Neural cell (in vitro differentiated cells): ENCODE measurements at regions not wholly inside any gene's neighbourhood (a gene's known extent, or its start where the extent isn't known, plus 50 kb on each side); places are given as distances from the start of the nearest gene placed in this dataset.

ENCODE experiments used
- H2AFZ ChIP-seq: fragments of 200-600, 300-800 bp; sonication (generic), shearing (Covaris generic); 2 replicates; pipeline ENCODE4 v1.6.0; 2014; ENCODE audit warnings: low read depth, mild to moderate bottlenecking, antibody characterized with exemption, low read length, moderate library complexity
- H3F3A ChIP-seq: fragments of 200-600 bp; shearing (Covaris generic); 2 replicates; pipeline ENCODE4 v1.6.1; 2016; ENCODE audit warnings: mild to moderate bottlenecking, moderate library complexity, mixed read lengths, antibody characterized with exemption, low read length; ENCODE audit not compliant: insufficient read depth, poor library complexity, severe bottlenecking
- H3K27ac ChIP-seq: fragments of 200-600, 300-800 bp; sonication (generic), shearing (Covaris generic); 2 replicates; pipeline ENCODE4 v1.5.1; 2014; ENCODE audit warnings: mild to moderate bottlenecking, low read length, moderate library complexity
- H3K27me3 ChIP-seq: fragments of 300-800, 200-600 bp; sonication (generic), shearing (Covaris generic); 2 replicates; pipeline ENCODE4 v1.6.0; 2014; ENCODE audit warnings: mild to moderate bottlenecking, low read depth, low read length, moderate library complexity; ENCODE audit not compliant: insufficient read depth
- H3K36me3 ChIP-seq: fragments of 300-800, 200-600 bp; sonication (generic), shearing (Covaris generic); 2 replicates; pipeline ENCODE4 v1.5.1; 2014; ENCODE audit warnings: mild to moderate bottlenecking, antibody characterized with exemption, low read length, moderate library complexity; ENCODE audit not compliant: insufficient read depth
- H3K4me2 ChIP-seq: fragments of 300-800, 200-600 bp; sonication (generic), shearing (Covaris generic); 2 replicates; pipeline ENCODE4 v1.6.0; 2014; ENCODE audit warnings: mild to moderate bottlenecking, low read length
- H3K4me3 ChIP-seq: fragments of 300-800, 200-600 bp; sonication (generic), shearing (Covaris generic); 2 replicates; pipeline ENCODE4 v1.5.1; 2014; ENCODE audit warnings: mild to moderate bottlenecking, low read length, moderate library complexity
- H3K79me2 ChIP-seq: fragments of 200-600 bp; shearing (Covaris generic); replicated peaks from 2 replicates; pipeline ENCODE4 v1.6.0; 2014; ENCODE audit warnings: mild to moderate bottlenecking, low read length, moderate library complexity; ENCODE audit not compliant: insufficient read depth
- H3K9ac ChIP-seq: fragments of 300-800, 200-600 bp; sonication (generic), shearing (Covaris generic); 2 replicates; pipeline ENCODE4 v1.6.1; 2016; ENCODE audit warnings: mild to moderate bottlenecking, low read length, mixed read lengths
- H3K9me2 ChIP-seq: fragments of 200-600 bp; shearing (Covaris generic); 2 replicates; pipeline ENCODE4 v1.6.1; 2016; ENCODE audit warnings: mild to moderate bottlenecking, low read length, mixed read lengths; ENCODE audit not compliant: insufficient read depth
- H3K9me3 ChIP-seq: fragments of 200-600, 300-800 bp; sonication (generic), shearing (Covaris generic); 2 replicates; pipeline ENCODE4 v1.6.1; 2016; ENCODE audit warnings: mild to moderate bottlenecking, mixed run types, low read length, moderate library complexity, mixed read lengths
- H4K20me1 ChIP-seq: fragments of 200-600 bp; shearing (Covaris generic); 2 replicates; pipeline ENCODE4 v1.6.1; 2016; ENCODE audit warnings: mild to moderate bottlenecking, mixed run types; ENCODE audit not compliant: insufficient read depth
- CTCF ChIP-seq: fragments of 450-650 bp; IDR thresholded peaks from 2 replicates; pipeline ENCODE4 v1.5.1; 2014; ENCODE audit warnings: antibody characterized with exemption, mild to moderate bottlenecking, moderate library complexity; ENCODE audit not compliant: poor library complexity, severe bottlenecking
- EP300 ChIP-seq: fragments of 450-650 bp; conservative IDR thresholded peaks from 2 replicates; pipeline ENCODE4 v1.6.1; 2014; ENCODE audit warnings: antibody characterized with exemption, mild to moderate bottlenecking, moderate library complexity; ENCODE audit not compliant: poor library complexity, severe bottlenecking
- EZH2 ChIP-seq: fragments of 200-600, 300-800 bp; shearing (Covaris generic), sonication (generic); IDR thresholded peaks from 2 replicates; pipeline ENCODE4 v1.6.1; 2014; ENCODE audit warnings: antibody characterized with exemption, low read length, borderline replicate concordance, mild to moderate bottlenecking; ENCODE audit not compliant: insufficient read depth, poor library complexity, severe bottlenecking
- MXI1 ChIP-seq: fragments of 450-650 bp; conservative IDR thresholded peaks from 2 replicates; pipeline ENCODE4 v1.6.1; 2014; ENCODE audit warnings: antibody characterized with exemption, mild to moderate bottlenecking; ENCODE audit not compliant: poor library complexity, severe bottlenecking
- POLR2AphosphoS5 ChIP-seq: IDR thresholded peaks from 2 replicates; pipeline ENCODE4 v1.6.1; 2012
- RAD21 ChIP-seq: fragments of 450-650 bp; conservative IDR thresholded peaks from 2 replicates; pipeline ENCODE4 v1.6.1; 2014; ENCODE audit warnings: antibody characterized with exemption, mild to moderate bottlenecking, moderate library complexity
- REST ChIP-seq: IDR thresholded peaks from 2 replicates; pipeline ENCODE4 v1.6.1; 2012; ENCODE audit warnings: borderline replicate concordance
- SMC3 ChIP-seq: fragments of 450-650 bp; conservative IDR thresholded peaks from 2 replicates; pipeline ENCODE4 v1.6.1; 2014; ENCODE audit warnings: antibody characterized with exemption, mild to moderate bottlenecking, moderate library complexity; ENCODE audit not compliant: poor library complexity
- TAF1 ChIP-seq: IDR thresholded peaks from 2 replicates; pipeline ENCODE4 v1.6.1; 2012; ENCODE audit warnings: low read depth

GRCh38 chr4:173878701-173879100 is 348.7 kb upstream of the HAND2 start:
- H2AFZ ChIP-seq: no peak overlapping the region
- H3K27ac ChIP-seq: no peak overlapping the region
- H4K20me1 ChIP-seq: no peaks in the 10 kb centered on the region
- H3K36me3 ChIP-seq: no peaks in the 10 kb centered on the region
- no peaks in the 10 kb centered on the region for H3K9me3 ChIP-seq
- no peak overlapping the region for H3K4me2 ChIP-seq
- H3K9me2 ChIP-seq: no peaks in the 10 kb centered on the region
- H3K4me3 ChIP-seq: no peak overlapping the region
- TF ChIP-seq TAF1 (no peak), MXI1 (no peak), EZH2 (no peak), POLR2AphosphoS5 (no peak), RAD21 (no peak), SMC3 (no peak), EP300 (no peak), CTCF (no peak), REST (no peak)
- no peaks in the 10 kb centered on the region for H3K79me2 ChIP-seq
- no peaks in the 10 kb centered on the region for H3F3A ChIP-seq
- H3K27me3 ChIP-seq: no peaks in the 10 kb centered on the region
- H3K9ac ChIP-seq: no peak overlapping the region

GRCh38 chr4:173871643-173872042 is 341.6 kb upstream of the HAND2 start:
- H3K36me3 ChIP-seq: no peaks in the 10 kb centered on the region
- TF ChIP-seq EZH2: no peak
- no peak for TF ChIP-seq MXI1
- no peak for TF ChIP-seq POLR2AphosphoS5
- no peak for TF ChIP-seq RAD21
- TF ChIP-seq SMC3: no peak
- no peak for TF ChIP-seq REST
- TF ChIP-seq EP300: no peak
- TF ChIP-seq CTCF: no peak
- TF ChIP-seq TAF1: no peak
- no peak overlapping the region for H3K9ac ChIP-seq
- no peak overlapping the region for H3K27ac ChIP-seq
- H3K9me2 ChIP-seq: no peaks in the 10 kb centered on the region
- no peak overlapping the region for H2AFZ ChIP-seq
- H3K4me2 ChIP-seq: no peak overlapping the region
- no peaks in the 10 kb centered on the region for H3K27me3 ChIP-seq
- no peaks in the 10 kb centered on the region for H3K79me2 ChIP-seq
- no peaks in the 10 kb centered on the region for H4K20me1 ChIP-seq
- H3F3A ChIP-seq: no peaks in the 10 kb centered on the region
- no peaks in the 10 kb centered on the region for H3K9me3 ChIP-seq
- H3K4me3 ChIP-seq: no peak overlapping the region
